Immature natural killer cell (primary cell): ENCODE measurements at regions not wholly inside any gene's neighbourhood (a gene's known extent, or its start where the extent isn't known, plus 50 kb on each side); places are given as distances from the start of the nearest gene placed in this dataset.
"Not testable (repeated sequence)": the region's sequence is repeated elsewhere in the genome, so short reads cannot be mapped to it uniquely, and the experiment has no call there.

Experiments used
- DNase-seq, 3 donors: peaks; one replicate each; pipeline ENCODE4 v3.0.0; 2022; ENCODE audit warnings: mixed read lengths in 1 of 3
- H3K27ac Mint-ChIP-seq, 6 donors: one replicate each; pipeline ENCODE4 v1.8.0; 2020; ENCODE audit warnings: mixed read lengths in 6 of 6, mild to moderate bottlenecking in 5 of 6, inconsistent platforms in 4 of 6, moderate library complexity in 3 of 6
- H3K27me3 Mint-ChIP-seq, 3 donors: one replicate each; pipeline ENCODE4 v1.8.0; 2020 to 2021; ENCODE audit warnings: low read depth in 3 of 3, mild to moderate bottlenecking in 3 of 3, mixed read lengths in 3 of 3, moderate library complexity in 3 of 3, inconsistent platforms in 1 of 3
- H3K36me3 Mint-ChIP-seq, 3 donors: one replicate each; pipeline ENCODE4 v1.8.0; 2020; ENCODE audit warnings: mixed read lengths in 3 of 3, inconsistent platforms in 2 of 3, mild to moderate bottlenecking in 2 of 3
- H3K4me1 Mint-ChIP-seq, 2 donors: one replicate each; pipeline ENCODE4 v1.8.0; 2020; ENCODE audit warnings: inconsistent platforms in 2 of 2, mild to moderate bottlenecking in 2 of 2, mixed read lengths in 2 of 2, moderate library complexity in 1 of 2
- H3K4me3 Mint-ChIP-seq, 5 donors: one replicate each; pipeline ENCODE4 v1.8.0; 2020; ENCODE audit warnings: mild to moderate bottlenecking in 5 of 5, mixed read lengths in 5 of 5, inconsistent platforms in 3 of 5, moderate library complexity in 3 of 5
- H3K9me3 Mint-ChIP-seq, 6 donors: one replicate each; pipeline ENCODE4 v1.8.0; 2020; ENCODE audit warnings: mild to moderate bottlenecking in 6 of 6, mixed read lengths in 6 of 6, inconsistent platforms in 4 of 6, moderate library complexity in 3 of 6

DNA sequence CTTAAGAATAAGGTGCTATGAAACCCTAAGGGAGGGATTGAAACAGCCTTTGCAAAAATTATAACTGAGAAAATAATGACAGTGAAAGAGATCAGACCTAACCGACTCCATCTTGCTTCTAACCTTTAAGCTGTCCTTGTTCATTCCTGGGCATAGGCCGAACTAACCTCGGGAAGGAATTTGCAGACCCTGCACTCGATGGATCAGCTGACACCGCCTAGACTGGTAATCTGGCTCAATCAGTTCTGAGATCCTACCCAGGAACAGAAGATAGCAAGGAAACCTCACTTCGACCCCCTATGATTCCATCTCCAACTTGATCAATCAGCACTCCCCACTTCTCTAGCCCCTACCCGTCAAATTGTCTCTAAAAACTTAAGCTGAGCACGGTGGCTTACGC, 66.6 kb upstream of the GOLGA6L6 start:
- not testable (repeated sequence) for H3K36me3 Mint-ChIP-seq, H3K4me3 Mint-ChIP-seq, H3K27me3 Mint-ChIP-seq, H3K9me3 Mint-ChIP-seq, H3K27ac Mint-ChIP-seq, H3K4me1 Mint-ChIP-seq, DNase-seq

DNA sequence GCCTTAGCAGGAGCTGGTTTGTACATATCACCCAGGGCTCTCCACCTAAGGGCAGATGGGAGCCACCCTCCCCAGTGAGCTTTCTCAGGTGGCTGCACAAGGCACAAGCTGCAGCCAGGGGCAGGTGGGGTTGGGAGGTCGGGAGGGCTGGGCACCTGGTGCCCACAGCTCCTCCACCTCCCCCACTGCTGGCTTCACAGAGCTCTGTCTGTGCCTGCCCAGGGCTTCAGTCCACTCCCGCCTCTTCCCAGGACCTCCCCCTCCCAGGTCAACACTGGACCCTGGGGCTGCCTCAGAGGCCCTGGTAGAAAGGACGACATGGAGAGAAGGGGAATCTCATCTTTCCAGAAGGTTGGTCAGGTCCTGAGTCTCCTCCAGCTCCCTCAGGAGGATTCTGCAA, 55.6 kb upstream of the GOLGA6L6 start:
- H3K27me3 Mint-ChIP-seq, H3K9me3 Mint-ChIP-seq, H3K36me3 Mint-ChIP-seq, H3K4me3 Mint-ChIP-seq, H3K4me1 Mint-ChIP-seq, H3K27ac Mint-ChIP-seq, DNase-seq: not testable (repeated sequence)

DNA sequence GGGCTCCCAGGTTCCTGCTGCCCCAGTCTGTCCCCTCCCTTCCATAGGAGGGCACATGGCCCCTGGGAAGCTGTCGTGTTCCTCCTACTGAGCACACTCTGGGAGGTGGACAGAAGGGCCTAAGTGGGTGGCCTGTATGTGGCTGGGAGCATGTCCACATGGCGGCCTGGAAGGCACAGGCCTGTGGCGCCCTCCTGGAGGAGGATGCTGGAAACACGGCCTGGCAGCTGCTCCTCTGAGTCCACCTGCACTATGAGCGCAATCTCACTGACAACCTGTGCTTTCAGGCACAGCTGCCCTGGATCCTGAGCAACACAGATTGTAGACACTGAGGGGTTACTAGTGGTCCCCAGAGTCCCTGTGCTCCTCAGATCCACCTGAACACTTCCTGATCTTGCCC, 52.6 kb upstream of the GOLGA6L6 start:
- H3K27ac Mint-ChIP-seq, H3K27me3 Mint-ChIP-seq, H3K4me3 Mint-ChIP-seq, H3K36me3 Mint-ChIP-seq, H3K9me3 Mint-ChIP-seq, DNase-seq, H3K4me1 Mint-ChIP-seq: not testable (repeated sequence)

DNA sequence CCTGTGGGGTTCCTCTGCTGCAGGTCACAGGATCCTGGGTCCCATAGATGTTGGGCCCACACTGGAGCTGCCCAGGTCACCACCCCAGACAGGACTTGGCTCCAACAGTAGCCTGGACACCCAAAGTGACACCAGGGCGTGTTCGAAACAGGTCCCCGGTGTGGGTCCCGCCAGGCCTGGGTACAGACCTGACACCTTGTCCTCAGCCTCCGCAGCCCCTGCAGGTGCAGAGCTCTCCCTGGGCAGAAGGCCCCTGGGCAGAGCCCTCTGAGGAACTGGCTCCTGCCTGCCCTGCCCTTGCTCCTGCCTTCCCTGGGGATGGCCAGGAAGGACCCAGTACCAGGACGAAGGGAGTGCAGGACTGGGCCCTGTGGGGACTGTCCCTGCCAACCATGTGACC, 50.3 kb upstream of the GOLGA6L6 start:
- not testable (repeated sequence) for DNase-seq, H3K27ac Mint-ChIP-seq, H3K27me3 Mint-ChIP-seq, H3K4me3 Mint-ChIP-seq, H3K4me1 Mint-ChIP-seq, H3K9me3 Mint-ChIP-seq, H3K36me3 Mint-ChIP-seq
